ENCODE measurements at regions not wholly inside any gene's neighbourhood (a gene's known extent, or its start where the extent isn't known, plus 50 kb on each side); places are given as distances from the start of the nearest gene placed in this dataset.
"Not testable (repeated sequence)": the region's sequence is repeated elsewhere in the genome, so short reads cannot be mapped to it uniquely, and the experiment has no call there.

DNA sequence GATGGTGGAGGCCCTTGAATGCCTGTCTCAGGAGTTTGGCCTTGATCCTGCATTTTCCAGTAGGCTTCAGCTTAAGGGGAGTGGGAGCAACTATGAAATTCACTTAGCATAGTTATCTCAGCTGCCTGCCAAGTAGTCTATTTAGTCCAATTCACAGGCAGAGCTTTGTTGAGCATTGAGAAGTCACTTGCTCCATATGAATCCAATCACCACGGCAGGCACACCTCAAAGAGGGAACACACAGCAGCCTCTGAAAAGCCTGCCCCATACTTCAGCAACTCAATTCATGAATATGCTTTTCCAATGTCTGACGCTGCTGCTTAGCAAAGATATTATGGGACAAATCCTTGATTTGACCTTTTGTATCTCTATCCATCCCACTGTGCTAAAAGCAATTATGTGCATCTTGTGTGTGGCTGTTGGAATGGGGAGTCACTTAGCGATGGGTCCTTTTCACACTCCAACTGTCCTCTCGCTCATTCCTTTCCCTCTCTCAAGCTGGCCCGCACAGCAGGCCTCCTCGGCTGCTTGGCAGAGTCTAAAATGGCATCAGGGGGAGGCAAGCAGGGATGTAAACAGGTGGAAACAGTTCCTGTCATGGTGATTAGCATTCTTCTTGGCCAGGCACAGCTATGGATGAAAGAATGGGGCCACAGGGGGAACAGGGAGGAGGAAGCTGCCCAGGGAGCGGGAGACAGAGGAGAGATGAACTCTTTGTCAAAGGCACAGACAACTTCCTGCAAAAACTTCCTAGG lies 56.0 kb upstream of the LRPPRC start:
- H3K27ac ChIP-seq: no peak overlapping the region
- no peak for TF ChIP-seq ZFX (IDR thresholded peaks at IDR 0.05)
- TF ChIP-seq, protein P1, sequence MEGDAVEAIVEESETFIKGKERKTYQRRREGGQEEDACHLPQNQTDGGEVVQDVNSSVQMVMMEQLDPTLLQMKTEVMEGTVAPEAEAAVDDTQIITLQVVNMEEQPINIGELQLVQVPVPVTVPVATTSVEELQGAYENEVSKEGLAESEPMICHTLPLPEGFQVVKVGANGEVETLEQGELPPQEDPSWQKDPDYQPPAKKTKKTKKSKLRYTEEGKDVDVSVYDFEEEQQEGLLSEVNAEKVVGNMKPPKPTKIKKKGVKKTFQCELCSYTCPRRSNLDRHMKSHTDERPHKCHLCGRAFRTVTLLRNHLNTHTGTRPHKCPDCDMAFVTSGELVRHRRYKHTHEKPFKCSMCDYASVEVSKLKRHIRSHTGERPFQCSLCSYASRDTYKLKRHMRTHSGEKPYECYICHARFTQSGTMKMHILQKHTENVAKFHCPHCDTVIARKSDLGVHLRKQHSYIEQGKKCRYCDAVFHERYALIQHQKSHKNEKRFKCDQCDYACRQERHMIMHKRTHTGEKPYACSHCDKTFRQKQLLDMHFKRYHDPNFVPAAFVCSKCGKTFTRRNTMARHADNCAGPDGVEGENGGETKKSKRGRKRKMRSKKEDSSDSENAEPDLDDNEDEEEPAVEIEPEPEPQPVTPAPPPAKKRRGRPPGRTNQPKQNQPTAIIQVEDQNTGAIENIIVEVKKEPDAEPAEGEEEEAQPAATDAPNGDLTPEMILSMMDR (conservative IDR thresholded peaks at IDR 0.05): no peak

DNA sequence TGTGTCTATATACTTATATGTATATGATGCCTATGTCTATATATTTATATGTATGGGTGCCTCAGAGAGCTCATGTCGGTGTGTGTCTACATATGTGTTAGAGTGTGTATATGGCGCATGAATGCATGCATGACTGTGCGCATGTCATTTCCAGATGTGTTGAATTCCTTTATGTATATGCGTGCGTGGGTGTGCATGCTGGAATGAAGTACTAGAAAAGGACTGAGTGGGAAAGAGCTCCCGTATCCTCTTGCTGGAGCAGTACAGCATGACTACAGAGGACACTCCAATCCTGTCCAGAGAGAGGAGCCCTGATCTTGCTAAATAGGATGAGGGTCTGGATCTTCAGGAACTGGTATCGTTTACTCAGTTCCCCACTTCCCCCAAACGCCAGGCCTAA lies 56.8 kb upstream of the LRPPRC start:
- TF ChIP-seq, protein P1 (conservative IDR thresholded peaks at IDR 0.05): no peak
- no peak overlapping the region for H3K27ac ChIP-seq

DNA sequence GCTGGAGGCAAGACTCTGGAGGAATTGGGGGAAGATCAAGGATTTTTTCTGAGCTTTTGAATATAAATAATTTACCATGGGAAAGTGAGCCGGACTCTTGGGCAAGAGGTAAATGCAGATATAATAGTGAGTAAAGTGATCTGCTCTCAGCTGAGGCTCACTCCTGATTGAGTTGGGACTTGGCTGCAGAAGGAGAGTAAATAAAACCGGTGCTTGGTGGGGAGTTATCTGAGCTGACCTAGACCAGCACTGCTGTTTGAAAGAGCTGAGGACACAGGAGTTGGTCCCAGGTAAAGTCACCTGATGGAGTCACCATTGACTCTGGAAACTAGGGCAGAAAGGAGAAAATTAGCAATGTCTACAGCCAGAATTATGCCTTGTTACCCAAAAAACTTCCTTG lies 57.3 kb upstream of the LRPPRC start:
- TF ChIP-seq ZFX (IDR thresholded peaks at IDR 0.05): no peak
- TF ChIP-seq, protein P1 (conservative IDR thresholded peaks at IDR 0.05): no peak
- no peak overlapping the region for H3K27ac ChIP-seq

DNA sequence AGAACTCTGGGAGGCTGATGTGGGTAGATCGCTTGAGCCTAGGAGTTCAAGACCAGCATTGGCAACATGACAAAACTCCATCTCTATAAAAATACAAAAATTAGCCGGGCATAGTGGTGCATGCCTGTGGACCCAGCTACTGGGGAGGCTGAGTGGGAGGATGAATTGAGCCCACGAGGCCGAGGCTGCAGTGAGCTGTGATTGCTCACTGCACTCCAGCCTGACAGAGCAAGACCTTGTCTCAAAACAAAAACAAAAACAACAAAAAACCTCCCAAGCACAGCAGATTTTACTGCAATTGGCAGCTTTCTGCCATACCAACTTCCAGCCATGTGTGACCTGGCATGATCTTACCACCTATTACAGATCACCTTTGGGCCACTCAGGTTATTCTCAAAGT lies 57.7 kb upstream of the LRPPRC start:
- TF ChIP-seq, protein P1 (conservative IDR thresholded peaks at IDR 0.05): no peak
- TF ChIP-seq ZFX (IDR thresholded peaks at IDR 0.05): no peak
- H3K27ac ChIP-seq: no peak overlapping the region

DNA sequence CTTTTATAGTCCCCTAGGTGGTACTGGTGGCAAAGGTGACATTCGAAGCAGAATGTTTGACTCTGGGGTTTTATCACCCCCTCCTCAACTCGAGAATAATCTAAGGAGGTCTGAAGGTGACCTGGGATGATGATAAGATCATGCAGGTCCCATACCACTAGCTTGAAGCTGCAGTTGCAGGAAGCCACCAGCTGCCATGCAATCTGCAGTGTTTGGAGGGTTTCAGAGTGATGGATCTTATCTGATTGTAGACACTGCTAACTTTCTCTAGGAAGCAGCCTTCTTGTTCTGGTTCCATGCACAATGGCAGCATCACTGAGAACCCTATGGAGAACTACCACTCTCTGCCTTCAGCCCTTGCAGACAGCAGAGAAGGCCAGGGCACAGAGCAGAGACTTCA lies 59.4 kb upstream of the LRPPRC start:
- H3K27ac ChIP-seq: no peak overlapping the region
- TF ChIP-seq, protein P1 (conservative IDR thresholded peaks at IDR 0.05): no peak; the same call in 1 of the 2 replicates
- TF ChIP-seq ZFX (IDR thresholded peaks at IDR 0.05): no peak

DNA sequence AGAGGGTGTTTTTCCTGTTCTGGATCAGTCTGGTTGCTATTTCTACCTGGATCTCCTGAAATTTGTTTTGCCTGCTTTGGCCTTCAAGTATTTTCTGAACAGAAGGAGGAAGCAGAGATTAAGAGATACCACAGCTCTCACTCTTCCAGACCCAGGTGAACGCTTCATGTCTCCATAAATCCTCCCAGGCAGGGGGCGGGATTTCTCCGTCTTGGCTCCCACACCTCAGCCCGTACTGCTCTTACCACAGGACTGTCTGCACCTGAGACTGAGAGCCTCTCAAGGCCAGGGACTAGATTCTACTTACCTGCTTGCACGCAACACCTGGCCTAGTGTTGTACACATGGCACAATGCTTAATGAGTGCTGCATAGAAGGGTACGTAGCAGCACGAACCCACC lies 59.9 kb upstream of the LRPPRC start:
- H3K27ac ChIP-seq: no peak overlapping the region
- TF ChIP-seq, protein P1 (conservative IDR thresholded peaks at IDR 0.05): no peak
- TF ChIP-seq ZFX (IDR thresholded peaks at IDR 0.05): no peak

DNA sequence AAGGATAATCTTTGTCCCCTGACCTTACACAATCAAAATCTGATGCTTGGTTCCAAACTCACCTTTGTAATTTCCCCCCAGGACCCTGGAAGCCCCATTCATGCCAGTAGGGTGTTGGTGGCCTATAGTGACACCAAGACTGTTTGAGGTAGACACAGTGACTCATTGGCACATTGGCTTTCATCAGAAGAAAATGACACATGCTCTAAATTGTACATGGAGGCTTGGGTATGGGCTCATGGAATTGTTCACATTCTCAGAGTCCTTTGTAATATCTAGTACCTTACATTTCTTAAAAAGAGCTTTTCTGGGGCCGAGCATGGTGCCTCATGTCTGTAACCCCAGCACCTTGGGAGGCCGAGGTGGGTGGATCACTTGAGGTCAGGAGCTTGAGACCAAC lies 61.2 kb upstream of the LRPPRC start:
- H3K27ac ChIP-seq: no peak overlapping the region
- TF ChIP-seq, protein P1 (conservative IDR thresholded peaks at IDR 0.05): no peak
- no peak for TF ChIP-seq ZFX (IDR thresholded peaks at IDR 0.05)

DNA sequence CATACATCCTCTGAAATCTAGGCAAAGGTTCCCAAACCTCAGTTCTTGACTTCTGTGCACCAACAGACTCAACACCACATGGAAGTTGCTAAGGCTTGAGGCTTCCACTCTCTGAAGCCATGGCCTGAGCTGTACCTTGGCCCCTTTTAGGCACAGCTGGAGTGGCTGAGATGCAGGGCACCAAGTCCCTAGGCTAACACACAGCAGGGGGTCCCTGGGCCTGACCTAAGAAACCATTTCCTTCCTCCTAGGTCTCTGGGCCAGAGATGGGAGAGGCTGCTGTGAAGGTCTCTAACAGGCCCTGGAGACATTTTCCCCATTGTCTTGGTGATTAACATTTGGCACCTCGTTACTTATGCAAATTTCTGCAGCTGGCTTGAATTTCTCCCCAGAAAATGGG lies 64.5 kb upstream of the LRPPRC start:
- H3K27ac ChIP-seq: not testable (repeated sequence)

Data from C4-2B (cell line).